ENCODE measurements at regions not wholly inside any gene's neighbourhood (a gene's known extent, or its start where the extent isn't known, plus 50 kb on each side); places are given as distances from the start of the nearest gene placed in this dataset.

- H3K4me1 ChIP-seq (ENCODE audit: insufficient read depth, low read length): peaks cover 55% of the 10 kb centered on the region
- intact Hi-C loops (cut with micrococcal nuclease; ENCODE audit: unreplicated experiment) (no loop called here), in situ Hi-C loops (cut with HindIII; ENCODE audit: extremely low pct_ligation_motif_present, low pct_unique_long_range_greater_than_20kb) (no loop called here)
- H2AFZ ChIP-seq (ENCODE audit: low read length): no peak overlapping the region
- no peak overlapping the region for H3K4me2 ChIP-seq (ENCODE audit: low read depth, low read length)
- H3K9ac ChIP-seq (ENCODE audit: insufficient read depth, low read depth, low read length): no peak overlapping the region
- DNase-seq (ENCODE audit: low spot score) (no peak), FAIRE-seq (no peak), ATAC-seq (no peak)
- no peak overlapping the region for H3K27ac ChIP-seq (ENCODE audit: extremely low read length, insufficient read depth, low read length)
- WGBS (ENCODE audit: low lambda C conversion rate): 84% methylated on average over 3 of the region's 3 CpGs
- H3K36me3 ChIP-seq (replicated peaks in 1 of 2; ENCODE audit: control insufficient read depth in 1 of 2, insufficient read depth in 2 of 2, low read length in 2 of 2): no peaks in the 10 kb centered on the region; a peak in 1 of 5 replicates
- POLR2A ChIA-PET: no interaction called here
- H3K4me3 ChIP-seq (replicated peaks in 1 of 3; ENCODE audit: insufficient read depth in 1 of 3, low read depth in 2 of 3, low read length in 3 of 3): no peak overlapping the region
- CTCF ChIA-PET (ENCODE audit: low intra/inter-chr PET ratio, low total read pairs): no interaction called here
- no peaks in the 10 kb centered on the region for H4K20me1 ChIP-seq (ENCODE audit: insufficient read depth, low read length)
- no peaks in the 10 kb centered on the region for H3K27me3 ChIP-seq (ENCODE audit: control insufficient read depth in 1 of 2, insufficient read depth in 2 of 2, low read length in 2 of 2)
- BruUV-seq (replicated peaks): no TSS peak
- H3K9me3 ChIP-seq (ENCODE audit: low read length): peaks cover 10% of the 10 kb centered on the region; the same call in 1 of the 2 replicates
- H3K79me2 ChIP-seq (ENCODE audit: insufficient read depth, low read length): no peaks in the 10 kb centered on the region
- TF ChIP-seq ATF1 (CRISPR knock-in tag; IDR thresholded peaks at IDR 0.05) (no peak), ZBTB33 (CRISPR knock-in tag; IDR thresholded peaks at IDR 0.05) (no peak), ZNF512B (CRISPR knock-in tag; IDR thresholded peaks at IDR 0.05; ENCODE audit: borderline replicate concordance) (no peak), U2AF2 (IDR thresholded peaks at IDR 0.05; ENCODE audit: low read depth, low read length) (no peak), IRX3 (CRISPR knock-in tag; IDR thresholded peaks at IDR 0.05; ENCODE audit: borderline replicate concordance, low read depth) (no peak), ZNF281 (CRISPR knock-in tag; IDR thresholded peaks at IDR 0.05; ENCODE audit: borderline replicate concordance) (no peak), FIP1L1 (IDR thresholded peaks at IDR 0.05; ENCODE audit: borderline replicate concordance, insufficient read depth, low read depth, low read length) (no peak), ZNF720 (CRISPR knock-in tag; IDR thresholded peaks at IDR 0.05) (no peak), CHD2 (IDR thresholded peaks at IDR 0.05; ENCODE audit: low read depth, low read length) (no peak), ZNF83 (CRISPR knock-in tag; IDR thresholded peaks at IDR 0.05; ENCODE audit: borderline replicate concordance) (no peak), ZNF574 (CRISPR knock-in tag; IDR thresholded peaks at IDR 0.05) (no peak), ELF3 (CRISPR knock-in tag; IDR thresholded peaks at IDR 0.05) (no peak), ZNF839 (CRISPR knock-in tag; IDR thresholded peaks at IDR 0.05; ENCODE audit: borderline replicate concordance) (no peak), GABPB1 (CRISPR knock-in tag; IDR thresholded peaks at IDR 0.05) (no peak), KLF16 (CRISPR knock-in tag; IDR thresholded peaks at IDR 0.05) (no peak)
Measured at GRCh38 chr5:142514196-142514595, 171.7 kb downstream of the FGF1 start.
